GM18873 (cell line): ENCODE measurements at regions not wholly inside any gene's neighbourhood (a gene's known extent, or its start where the extent isn't known, plus 50 kb on each side); places are given as distances from the start of the nearest gene placed in this dataset.
"Not testable (repeated sequence)": the region's sequence is repeated elsewhere in the genome, so short reads cannot be mapped to it uniquely, and the experiment has no call there.

Source experiments
- ATAC-seq: cut with Tn5 transposase; IDR thresholded peaks from one replicate; pipeline ENCODE4 v1.9.1; 2021; ENCODE audit warnings: mild to moderate bottlenecking, moderate library complexity, moderate number of reproducible peaks; ENCODE audit not compliant: unreplicated experiment, low FRiP score

- no peak for ATAC-seq
These were observed 224.2 kb downstream of the RCHY1 start for GRCh38 chr4:75289914-75290582.

- no peak for ATAC-seq
These were observed 226.3 kb downstream of the RCHY1 start for GRCh38 chr4:75287738-75288517.

GRCh38 chr4:75285837-75286236 lies 228.4 kb downstream of the RCHY1 start:
- no peak for ATAC-seq

GRCh38 chr4:75284831-75285230 lies 229.4 kb downstream of the RCHY1 start:
- no peak for ATAC-seq

- ATAC-seq, result not testable (repeated sequence)
These were observed 233.7 kb downstream of the RCHY1 start for GRCh38 chr4:75280461-75280860.

- no peak for ATAC-seq
These were observed 254.9 kb downstream of the RCHY1 start for GRCh38 chr4:75259306-75259705.

GRCh38 chr4:75255261-75255660 lies 258.9 kb downstream of the RCHY1 start:
- ATAC-seq, result no peak

GRCh38 chr4:75254745-75255144 lies 259.5 kb downstream of the RCHY1 start:
- no peak for ATAC-seq

GRCh38 chr4:75253094-75253493 lies 261.1 kb downstream of the RCHY1 start:
- ATAC-seq, result not testable (repeated sequence)

- ATAC-seq, result no peak
These were observed 262.7 kb downstream of the RCHY1 start for GRCh38 chr4:75251547-75251946.

GRCh38 chr4:75249739-75250138 lies 264.5 kb downstream of the RCHY1 start:
- ATAC-seq, result no peak

- no peak for ATAC-seq
These were observed 265.3 kb downstream of the RCHY1 start for GRCh38 chr4:75248770-75249407.

- no peak for ATAC-seq
These were observed 269.9 kb downstream of the RCHY1 start for GRCh38 chr4:75244325-75244724.

GRCh38 chr4:75243570-75243969 lies 270.6 kb downstream of the RCHY1 start:
- no peak for ATAC-seq

- peak; percentile 99 for ATAC-seq
These were observed 278.7 kb downstream of the RCHY1 start for GRCh38 chr4:75235359-75235951.

- no peak for ATAC-seq
These were observed 281.7 kb downstream of the RCHY1 start for GRCh38 chr4:75232546-75232945.

GRCh38 chr4:75229806-75230570 lies 284.2 kb downstream of the RCHY1 start:
- ATAC-seq, result peak; percentile 81

GRCh38 chr4:75213480-75213879 lies 280.6 kb downstream of the PARM1 start:
- no peak for ATAC-seq

GRCh38 chr4:75211422-75211821 lies 278.5 kb downstream of the PARM1 start:
- ATAC-seq, result no peak

- no peak for ATAC-seq
These were observed 275.0 kb downstream of the PARM1 start for GRCh38 chr4:75207902-75208301.
